ENCODE measurements at regions not wholly inside any gene's neighbourhood (a gene's known extent, or its start where the extent isn't known, plus 50 kb on each side); places are given as distances from the start of the nearest gene placed in this dataset.

GRCh38 chr4:112853662-112854256 lies 195.7 kb upstream of the ANK2 start:
- DNase-seq (ENCODE audit: insufficient read length, low spot score) (no peak), FAIRE-seq (no peak)
- TF ChIP-seq CTCF (IDR thresholded peaks at IDR 0.05; ENCODE audit: insufficient read depth, missing control alignments), result peak; percentile 35

GRCh38 chr4:112854420-112854819 lies 195.0 kb upstream of the ANK2 start:
- no peak for DNase-seq (ENCODE audit: insufficient read length, low spot score)
- no peak for TF ChIP-seq CTCF (IDR thresholded peaks at IDR 0.05; ENCODE audit: insufficient read depth, missing control alignments)

GRCh38 chr4:112855058-112855457 lies 194.4 kb upstream of the ANK2 start:
- no peak for DNase-seq (ENCODE audit: insufficient read length, low spot score)
- no peak for FAIRE-seq
- TF ChIP-seq CTCF (IDR thresholded peaks at IDR 0.05; ENCODE audit: insufficient read depth, missing control alignments), result no peak

More at GRCh38 chr4:112854420-112854819, 195.0 kb upstream of the ANK2 start:
- no peak for FAIRE-seq

GRCh38 chr4:112857461-112857860 lies 192.0 kb upstream of the ANK2 start:
- FAIRE-seq (no peak), DNase-seq (ENCODE audit: insufficient read length, low spot score) (no peak)
- no peak for TF ChIP-seq CTCF (IDR thresholded peaks at IDR 0.05; ENCODE audit: insufficient read depth, missing control alignments)

GRCh38 chr4:112858751-112859150 lies 190.7 kb upstream of the ANK2 start:
- no peak for FAIRE-seq
- DNase-seq (ENCODE audit: insufficient read length, low spot score), result no peak
- TF ChIP-seq CTCF (IDR thresholded peaks at IDR 0.05; ENCODE audit: insufficient read depth, missing control alignments), result no peak

GRCh38 chr4:112859456-112860184 lies 189.8 kb upstream of the ANK2 start:
- DNase-seq (ENCODE audit: insufficient read length, low spot score), result no peak
- no peak for FAIRE-seq
- TF ChIP-seq CTCF (IDR thresholded peaks at IDR 0.05; ENCODE audit: insufficient read depth, missing control alignments), result no peak
